Colon (tissue), 2 donors: ENCODE measurements at regions not wholly inside any gene's neighbourhood (a gene's known extent, or its start where the extent isn't known, plus 50 kb on each side); places are given as distances from the start of the nearest gene placed in this dataset.
"Not testable (repeated sequence)": the region's sequence is repeated elsewhere in the genome, so short reads cannot be mapped to it uniquely, and the experiment has no call there.

Source experiments
- FAIRE-seq: peaks from 2 replicates; lab custom pipeline; 2012; peaks lifted over from hg19 to GRCh38; lab: Jason Lieb, UNC
- donor health status: control.
- donor health status: control.

GRCh38 chr5:96528826-96529474, 95.9 kb upstream of the PCSK1 start:
- no peak for FAIRE-seq

- no peak for FAIRE-seq
Observed at GRCh38 chr5:96529559-96529958, 96.5 kb upstream of the PCSK1 start.

DNA sequence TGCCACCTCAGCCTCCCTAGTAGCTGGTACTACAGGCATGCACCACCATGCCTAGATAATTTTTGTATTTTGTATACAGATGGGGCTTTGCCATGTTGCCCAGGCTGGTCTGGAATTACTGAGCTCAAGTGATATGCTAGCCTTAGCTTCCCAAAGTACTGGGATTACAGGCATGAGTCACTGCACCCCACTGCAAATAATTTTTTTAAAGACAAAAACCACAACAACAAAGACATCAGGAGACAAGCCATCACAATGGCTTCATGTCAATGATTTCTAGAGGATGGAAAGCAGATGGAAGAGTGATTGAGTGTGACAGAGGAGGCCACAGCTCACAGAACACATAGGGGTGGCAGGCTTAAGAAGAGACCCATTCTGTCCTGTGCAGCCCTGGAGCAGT, 97.9 kb upstream of the PCSK1 start:
- FAIRE-seq = no peak

GRCh38 chr5:96533371-96533770, 100.3 kb upstream of the PCSK1 start:
- FAIRE-seq = no peak

DNA sequence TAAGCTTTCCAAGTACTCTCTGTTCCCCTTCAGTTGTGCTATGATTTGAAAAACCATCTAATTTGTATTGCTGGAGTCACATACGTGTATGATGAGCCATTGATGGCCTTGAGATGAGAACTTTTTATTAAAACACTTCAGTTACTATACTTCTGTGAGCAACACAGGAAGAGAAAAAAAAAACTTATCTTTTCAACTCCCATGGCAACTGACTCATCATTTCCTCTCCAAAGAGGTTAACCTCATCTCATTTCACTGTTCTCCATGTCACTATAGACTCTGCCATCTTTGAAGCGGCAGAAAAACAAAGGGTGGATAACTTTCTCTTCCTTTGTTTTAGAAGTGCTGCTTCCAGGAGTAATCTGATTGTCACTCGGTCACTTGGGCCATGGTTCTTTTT, 104.3 kb upstream of the PCSK1 start:
- FAIRE-seq = no peak

- FAIRE-seq = no peak
Observed at GRCh38 chr5:96538808-96539250, 105.8 kb upstream of the PCSK1 start.

GRCh38 chr5:96546120-96546519, 113.1 kb upstream of the PCSK1 start:
- no peak for FAIRE-seq

DNA sequence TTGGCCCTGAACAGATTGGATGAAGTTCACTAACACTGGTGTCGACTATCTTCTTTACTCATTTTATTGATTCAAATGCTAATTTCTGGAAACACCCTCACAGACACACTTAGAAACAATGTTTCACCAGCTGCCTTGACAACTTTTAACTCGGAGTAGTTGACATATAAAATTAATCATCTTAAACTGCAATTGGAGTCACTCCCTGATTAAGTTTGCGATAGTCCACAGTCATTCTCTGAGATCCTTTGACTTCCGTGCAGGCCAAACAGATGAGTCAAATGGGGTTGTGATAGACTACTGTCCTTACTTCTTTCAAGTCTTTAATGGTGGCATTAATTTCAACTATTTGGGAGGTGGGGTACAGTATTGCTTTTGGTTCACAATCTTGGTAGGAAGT, 114.4 kb upstream of the PCSK1 start:
- no peak for FAIRE-seq

DNA sequence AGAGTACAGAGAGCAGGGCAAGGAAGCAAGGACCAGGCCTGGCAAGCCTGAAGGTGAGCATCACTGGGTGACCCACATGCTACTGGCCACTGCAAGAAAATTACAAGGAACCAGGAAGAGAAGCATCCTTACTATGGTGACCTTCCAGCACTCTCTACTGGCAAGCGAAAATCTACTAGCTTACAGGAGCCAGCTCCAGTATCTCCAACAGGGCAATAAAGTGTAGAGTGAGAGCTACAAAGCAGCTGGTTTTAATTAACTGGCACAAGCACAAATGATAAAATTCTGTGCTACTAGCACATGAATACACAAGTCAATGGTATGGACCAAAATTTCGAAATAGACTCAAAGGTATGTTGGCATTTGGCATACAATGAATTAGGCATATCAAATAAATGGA, 113.3 kb upstream of the CAST start:
- no peak for FAIRE-seq

DNA sequence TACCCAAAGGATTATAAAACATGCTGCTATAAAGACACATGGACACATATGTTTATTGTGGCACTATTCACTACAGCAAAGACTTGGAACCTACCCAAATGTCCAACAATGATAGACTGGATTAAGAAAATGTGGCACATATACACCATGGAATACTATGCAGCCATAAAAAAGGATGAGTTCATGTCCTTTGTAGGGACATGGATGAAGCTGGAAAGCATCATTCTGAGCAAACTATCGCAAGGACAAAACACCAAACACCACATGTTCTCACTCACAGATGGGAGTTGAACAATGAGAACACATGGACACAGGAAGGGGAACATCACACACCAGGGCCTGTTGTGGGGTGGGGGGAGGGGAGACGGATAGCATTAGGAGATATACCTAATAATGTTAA, 101.3 kb upstream of the CAST start:
- not testable (repeated sequence) for FAIRE-seq

GRCh38 chr5:96562614-96563013, 99.6 kb upstream of the CAST start:
- FAIRE-seq = no peak

- FAIRE-seq = no peak
Observed at GRCh38 chr5:96563816-96564215, 98.4 kb upstream of the CAST start.

GRCh38 chr5:96565582-96566265, 96.5 kb upstream of the CAST start:
- no peak for FAIRE-seq

DNA sequence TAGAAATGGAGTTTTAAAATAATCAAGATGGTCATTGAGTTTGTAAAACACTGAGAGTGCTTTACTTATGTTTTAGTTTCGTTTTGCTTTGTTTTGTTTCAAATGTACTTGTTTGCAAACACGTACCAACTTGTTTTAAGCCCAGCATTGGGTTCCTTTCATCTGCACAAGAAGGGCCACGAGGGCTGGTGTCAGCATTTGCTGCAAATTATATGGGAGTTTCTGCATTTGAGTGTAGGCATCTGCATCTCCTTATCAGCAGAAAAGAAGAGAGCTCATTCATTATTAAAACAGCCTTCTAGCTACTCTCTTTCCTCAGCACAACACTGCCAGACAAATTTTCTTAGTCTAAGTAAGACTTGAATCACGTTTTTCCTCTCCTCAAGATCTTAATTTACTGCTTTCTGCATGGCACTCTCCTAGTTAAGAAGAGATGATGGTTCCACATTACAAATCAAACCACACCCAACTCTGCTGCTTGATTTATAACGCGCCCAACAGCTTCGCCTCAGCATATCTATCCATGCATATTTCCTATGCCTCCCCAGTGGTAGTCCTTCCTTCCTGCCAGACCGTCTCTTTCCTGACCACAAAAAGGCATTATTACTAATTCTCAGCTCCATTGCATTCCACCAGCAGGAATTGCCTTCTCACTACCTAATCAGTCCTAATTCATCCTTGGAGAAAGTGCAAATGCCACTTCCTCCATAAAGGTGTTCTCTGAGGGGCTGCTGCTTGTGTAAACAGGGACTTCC, 95.2 kb upstream of the CAST start:
- no peak for FAIRE-seq

DNA sequence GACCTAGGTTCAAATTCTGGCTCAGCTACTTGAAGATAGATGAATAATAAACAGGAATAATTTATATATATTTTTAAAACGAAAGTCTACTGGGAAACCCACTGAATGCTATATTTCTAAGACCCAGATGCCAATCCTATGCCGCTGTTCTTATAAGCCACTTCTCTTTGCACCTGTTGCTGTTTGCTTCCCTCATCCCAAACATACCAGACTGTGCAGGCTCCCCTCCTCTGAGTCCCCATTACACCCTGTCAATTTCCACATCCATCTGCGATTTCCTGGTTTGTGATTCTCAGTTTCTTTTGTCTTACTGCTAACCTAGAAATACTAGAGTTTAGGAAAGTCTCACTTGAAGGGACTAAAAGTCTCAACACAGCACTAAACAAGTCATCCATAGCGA, 92.8 kb upstream of the CAST start:
- no peak for FAIRE-seq

DNA sequence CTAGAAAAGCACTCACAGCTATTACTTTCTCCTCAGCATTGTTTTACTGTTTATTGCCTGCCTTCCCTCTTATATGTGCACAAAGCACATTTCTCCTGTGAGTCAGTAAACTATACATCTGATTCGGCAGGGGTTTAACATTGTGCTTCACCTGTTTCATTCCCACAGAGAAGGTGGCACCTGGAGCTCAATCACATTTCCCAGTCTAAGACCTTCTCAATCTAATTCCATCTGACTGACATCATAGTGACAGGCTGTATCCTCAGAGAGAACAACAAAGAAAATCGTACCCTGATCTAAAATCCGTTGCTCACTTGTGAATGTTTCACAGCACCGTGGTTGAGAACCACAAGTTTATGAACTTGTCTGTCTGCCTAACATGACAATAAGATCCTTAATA, 92.4 kb upstream of the CAST start:
- FAIRE-seq = no peak

DNA sequence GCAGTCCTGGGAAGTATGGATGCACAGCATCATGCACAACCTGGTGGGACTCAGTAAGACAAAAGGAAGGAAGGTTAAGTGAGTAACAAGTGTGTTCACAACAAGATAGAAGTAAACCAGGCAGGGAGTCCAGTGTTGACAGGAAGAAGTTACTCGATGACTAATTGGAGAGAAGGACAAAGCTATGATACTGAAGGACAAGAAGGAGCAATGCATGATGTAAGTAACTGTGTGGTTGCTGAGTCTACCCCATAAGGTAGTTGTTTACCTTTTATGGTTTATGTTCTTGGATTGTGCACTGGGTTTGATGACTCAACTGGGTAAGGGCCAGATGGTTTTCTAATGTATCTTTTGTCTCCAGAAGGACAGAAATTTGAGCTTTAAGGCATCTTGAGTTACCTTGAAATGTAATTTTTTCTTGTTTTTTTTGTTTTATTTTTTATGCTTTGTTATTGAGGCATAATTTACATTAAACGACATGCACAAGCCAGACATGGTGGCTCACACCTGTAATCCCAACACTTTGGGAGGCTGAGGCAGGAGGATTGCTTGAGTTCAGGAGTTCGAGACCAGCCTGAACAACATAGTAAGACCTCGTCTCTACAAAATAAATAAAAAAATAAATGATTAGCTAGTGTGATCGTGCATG, 89.2 kb upstream of the CAST start:
- no peak for FAIRE-seq

GRCh38 chr5:96573513-96573894, 88.7 kb upstream of the CAST start:
- FAIRE-seq = no peak

- no peak for FAIRE-seq
Observed at GRCh38 chr5:96576876-96577275, 85.3 kb upstream of the CAST start.

DNA sequence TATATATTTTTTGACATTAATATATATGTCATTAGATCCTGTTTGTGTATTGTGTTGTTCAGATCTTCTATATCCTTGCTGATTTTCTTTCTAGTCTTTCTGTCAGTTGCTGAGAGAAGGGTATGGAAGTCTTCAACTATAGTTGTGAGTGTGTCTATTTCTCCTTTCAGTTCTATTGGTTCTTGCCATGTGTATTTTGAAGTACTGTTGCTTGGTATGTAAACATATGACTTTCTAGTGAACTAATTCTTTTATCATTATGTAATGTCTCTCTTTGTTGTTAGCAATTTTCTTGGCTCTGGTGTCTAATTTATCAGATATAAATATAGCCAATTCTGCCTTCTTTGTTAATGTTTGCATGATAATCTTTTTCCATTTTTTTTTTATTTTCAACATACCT, 84.3 kb upstream of the CAST start:
- no peak for FAIRE-seq

- FAIRE-seq = no peak
Observed at GRCh38 chr5:96579711-96580110, 82.5 kb upstream of the CAST start.

DNA sequence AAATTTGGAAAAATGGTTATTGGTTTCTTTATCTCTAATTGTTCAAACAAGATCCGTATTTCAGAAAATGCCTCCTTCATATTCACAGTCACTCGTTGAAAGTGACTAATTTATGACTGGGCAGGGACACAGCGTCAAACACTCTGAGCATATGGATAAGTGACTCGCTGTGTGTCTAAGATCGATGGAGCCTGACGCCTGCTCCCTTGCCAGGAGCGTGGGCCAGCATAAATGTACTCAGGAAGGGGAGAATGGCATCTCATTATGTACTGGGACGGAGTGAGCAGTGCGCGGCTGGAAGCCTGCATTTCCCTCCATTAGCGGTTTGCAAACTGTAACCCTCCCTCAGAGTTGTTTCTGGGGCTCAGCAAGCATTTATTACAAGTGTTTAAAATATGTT, 79.8 kb upstream of the CAST start:
- no peak for FAIRE-seq

GRCh38 chr5:96584712-96585111, 77.5 kb upstream of the CAST start:
- no peak for FAIRE-seq
